NCI-H526 (cell line): ENCODE measurements at regions not wholly inside any gene's neighbourhood (a gene's known extent, or its start where the extent isn't known, plus 50 kb on each side); places are given as distances from the start of the nearest gene placed in this dataset.

Experiments
- DNase-seq, 2 experiments: peaks; one replicate each; lab custom pipeline; 2025; lab: John Stamatoyannopoulos, UW

DNA sequence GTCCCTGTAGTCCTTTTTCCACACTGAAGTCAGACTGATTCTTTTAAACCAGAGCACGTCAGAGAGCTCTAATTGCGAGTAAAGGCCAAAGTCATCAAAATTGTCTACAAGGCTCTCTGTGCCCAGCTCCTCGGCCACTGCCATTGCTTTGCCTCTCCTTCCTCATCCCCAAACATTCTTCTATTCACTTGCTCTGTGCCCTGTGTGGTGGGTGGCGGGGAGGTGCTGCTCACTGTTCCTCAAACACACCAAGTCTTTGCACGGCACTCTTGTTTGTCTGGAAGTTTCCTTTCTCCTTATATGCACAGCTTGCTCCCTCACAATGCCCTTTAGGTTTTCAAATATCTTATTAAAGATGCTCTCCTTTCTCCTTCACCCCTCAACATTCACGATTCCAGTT, 100.1 kb upstream of the FSHR start:
- no peak for DNase-seq

DNA sequence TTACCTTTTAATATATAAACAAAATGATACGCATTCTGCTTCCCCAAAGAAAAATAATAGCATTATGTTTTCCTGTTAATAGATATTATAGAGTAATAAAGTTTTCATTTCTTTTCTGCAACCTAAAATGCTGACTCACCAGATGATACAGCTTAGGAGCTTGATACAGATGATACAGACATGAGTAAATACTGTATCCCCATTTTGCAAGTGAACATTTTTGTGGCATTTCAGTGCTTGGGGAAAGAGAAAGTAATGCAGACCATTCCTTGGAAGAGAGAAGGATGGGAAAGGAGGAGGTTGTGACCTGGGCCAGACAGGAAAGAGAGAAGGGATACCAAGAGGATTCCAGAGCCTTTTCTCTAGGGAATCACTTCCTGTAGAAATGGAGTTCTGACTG, 97.5 kb upstream of the FSHR start:
- DNase-seq = no peak

DNA sequence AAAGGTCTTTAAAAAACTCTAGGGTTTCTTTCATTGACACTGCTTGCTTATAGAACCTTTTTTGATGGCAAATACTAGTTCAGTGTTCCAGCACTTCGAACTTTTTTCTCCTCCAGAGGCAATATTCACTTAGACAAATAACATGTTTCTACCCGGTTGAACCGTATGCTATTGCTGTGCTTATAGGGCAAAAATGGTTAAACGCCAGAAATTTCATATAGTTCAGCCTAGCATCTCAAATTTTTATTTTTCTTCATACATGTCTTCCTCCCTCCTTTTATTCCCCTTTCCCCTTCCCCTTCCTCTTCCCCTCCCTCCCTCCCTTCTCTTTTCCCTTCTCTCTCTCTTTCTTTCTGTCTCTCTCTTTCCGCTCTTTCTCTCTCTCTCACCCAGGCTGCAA, 96.9 kb upstream of the FSHR start:
- DNase-seq = no peak

DNA sequence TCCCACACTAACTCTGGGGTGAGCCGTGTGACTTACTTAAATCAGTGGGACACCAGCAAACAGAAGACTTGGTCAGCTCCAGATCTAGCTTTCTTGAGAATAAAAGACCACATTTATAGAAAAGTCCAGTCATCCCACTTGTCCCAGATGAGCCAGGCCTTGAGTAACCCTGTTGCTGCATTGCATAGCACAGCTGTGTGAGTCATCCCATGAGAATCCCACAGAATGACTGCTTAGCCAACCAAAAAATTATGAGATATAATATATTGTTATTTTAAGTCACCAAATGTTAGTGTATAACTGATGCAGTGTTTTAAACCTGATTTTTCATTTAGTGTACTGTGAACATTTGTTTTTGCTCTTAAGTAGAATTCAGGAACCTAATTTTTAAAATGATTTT, 94.2 kb upstream of the FSHR start:
- no peak for DNase-seq

DNA sequence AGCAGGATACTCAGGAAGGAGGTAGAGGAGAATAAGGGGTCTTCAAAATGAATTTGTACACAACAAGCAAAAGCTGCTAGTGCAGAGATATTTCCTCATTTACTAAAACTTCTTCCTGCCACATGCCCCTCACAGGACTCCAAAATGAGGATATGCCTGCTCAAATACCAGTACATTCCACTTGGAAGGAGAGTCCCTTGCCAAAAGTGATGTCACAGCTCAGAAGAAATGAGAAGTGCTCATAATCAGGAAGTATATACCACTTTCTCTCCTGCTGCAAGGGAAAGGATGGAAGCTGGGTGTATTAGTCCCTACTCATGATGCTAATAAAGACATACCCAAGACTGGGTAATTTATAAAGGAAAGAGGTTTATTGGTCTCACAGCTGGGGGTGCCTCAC, 87.7 kb upstream of the FSHR start:
- DNase-seq = no peak

DNA sequence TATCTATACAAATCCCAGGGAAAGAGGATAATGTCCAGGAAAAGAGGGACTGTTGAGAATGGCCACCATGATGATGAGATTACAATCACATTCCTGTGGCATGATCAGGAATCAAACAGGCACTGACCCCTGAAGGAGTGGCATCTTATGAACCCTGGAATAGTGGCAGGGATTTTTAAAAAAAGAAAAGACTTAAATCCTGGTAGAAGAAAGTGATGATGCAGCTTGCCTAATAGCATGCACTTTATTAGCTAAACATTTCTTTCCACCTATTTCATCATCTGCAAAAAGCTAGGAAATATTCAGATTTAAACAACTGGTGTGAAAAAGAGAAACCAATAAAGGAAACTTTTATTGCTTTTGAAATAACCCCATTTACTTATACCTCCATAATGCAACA, 87.2 kb upstream of the FSHR start:
- no peak for DNase-seq

DNA sequence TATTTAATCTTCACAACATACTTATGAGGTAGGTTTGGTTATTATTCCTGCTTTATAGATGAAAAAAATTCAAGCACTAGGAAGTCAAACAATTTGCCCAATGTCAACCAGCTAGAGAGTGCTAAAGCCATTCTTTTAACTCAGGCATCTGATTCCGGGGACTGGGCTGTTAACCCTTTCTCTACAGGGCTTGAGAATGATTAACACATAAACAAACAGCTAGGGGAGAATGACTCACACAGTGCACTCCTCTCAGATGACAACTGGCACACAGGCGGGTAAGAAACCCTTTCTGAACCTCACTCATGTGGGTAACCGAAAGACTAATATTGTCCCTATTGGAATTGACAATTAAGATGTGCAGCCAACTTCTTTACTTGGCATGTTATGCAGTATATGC, 86.3 kb upstream of the FSHR start:
- DNase-seq = no peak

DNA sequence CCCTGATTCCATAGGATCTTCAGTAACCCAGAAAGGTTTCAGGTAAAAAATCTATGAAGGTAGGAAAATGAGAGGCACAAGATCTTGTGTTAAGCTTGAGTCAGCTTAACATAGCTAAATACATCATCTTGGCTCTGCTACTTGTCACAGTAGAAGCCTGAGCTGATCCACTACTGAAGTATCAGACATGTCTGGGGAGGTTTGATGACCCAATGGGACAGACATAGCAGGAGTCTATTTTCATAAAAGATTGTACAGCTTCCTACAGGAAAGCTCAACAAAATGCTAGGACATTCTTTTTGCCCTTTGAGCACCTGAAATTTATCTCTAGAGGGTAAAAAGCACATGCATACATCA, 84.3 kb upstream of the FSHR start:
- DNase-seq = no peak

DNA sequence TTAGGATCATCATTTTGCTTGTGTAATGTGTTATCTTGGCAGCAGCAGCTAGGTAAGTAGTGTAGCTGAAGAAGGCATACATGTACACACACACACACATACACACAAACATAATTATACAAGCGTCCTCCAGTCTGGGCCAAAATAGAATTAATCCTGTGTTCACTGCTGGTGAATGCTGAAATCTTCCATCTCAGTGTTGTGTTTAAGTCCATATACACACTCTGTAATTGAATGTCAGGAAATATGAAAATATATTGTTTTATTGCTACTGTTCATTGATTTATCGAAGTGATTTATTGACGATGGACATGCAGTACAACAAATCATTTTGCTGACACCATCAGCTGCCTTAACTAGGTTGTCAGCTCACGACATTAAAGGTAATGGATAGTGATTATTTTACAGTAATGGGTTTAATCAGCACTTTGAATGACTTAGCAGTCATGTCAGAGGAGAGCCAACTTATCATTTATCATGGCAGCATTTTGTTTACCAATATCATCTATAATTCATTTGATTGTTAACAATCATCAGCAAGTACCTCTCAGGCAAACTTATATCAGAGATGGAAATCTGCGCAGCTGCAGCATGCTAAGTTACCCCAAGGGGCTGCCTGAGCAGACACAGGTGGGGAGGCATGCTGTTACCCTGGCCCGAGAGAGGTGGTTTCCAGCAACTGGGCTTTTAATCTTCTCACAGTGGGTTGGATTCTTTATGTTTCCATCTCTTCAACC, 83.7 kb upstream of the FSHR start:
- no peak for DNase-seq

DNA sequence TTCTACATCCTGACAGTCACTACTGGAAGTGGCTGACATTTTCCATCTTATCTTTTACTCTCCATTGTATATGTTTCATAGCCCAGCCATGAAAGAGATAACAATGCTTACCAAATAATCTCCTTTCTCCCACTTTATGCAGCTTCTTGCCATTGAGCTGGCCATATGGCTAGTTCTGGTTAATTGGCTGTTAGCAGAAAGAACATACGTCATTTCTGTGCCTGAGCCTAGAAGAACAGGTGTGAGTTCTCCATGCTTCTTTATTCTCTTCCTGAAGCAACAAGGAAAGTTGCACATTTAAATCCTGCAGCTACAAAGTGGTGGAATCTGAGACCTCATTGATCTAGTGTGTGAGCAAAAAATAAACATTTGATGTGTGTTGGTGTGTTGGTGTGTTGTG, 82.0 kb upstream of the FSHR start:
- DNase-seq = no peak

DNA sequence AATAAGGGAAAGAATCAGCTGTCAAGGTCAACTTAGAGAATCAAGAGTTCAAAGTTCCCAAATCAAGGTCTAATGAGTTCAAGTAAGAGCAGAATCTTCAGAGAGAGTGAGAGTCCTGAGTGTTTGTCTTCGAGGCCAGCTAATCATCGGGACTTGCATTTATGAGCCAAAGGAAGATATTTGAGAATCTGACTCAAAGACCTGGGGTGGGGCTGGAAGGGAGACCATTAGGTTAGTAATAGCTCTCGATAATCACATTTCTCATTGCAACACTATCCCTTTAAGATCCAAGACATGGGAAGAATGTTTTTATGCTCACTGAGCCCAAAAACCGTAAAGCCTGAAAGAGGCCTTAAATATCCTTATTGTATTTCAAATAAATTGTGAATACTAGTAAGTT, 72.0 kb upstream of the FSHR start:
- DNase-seq = no peak

DNA sequence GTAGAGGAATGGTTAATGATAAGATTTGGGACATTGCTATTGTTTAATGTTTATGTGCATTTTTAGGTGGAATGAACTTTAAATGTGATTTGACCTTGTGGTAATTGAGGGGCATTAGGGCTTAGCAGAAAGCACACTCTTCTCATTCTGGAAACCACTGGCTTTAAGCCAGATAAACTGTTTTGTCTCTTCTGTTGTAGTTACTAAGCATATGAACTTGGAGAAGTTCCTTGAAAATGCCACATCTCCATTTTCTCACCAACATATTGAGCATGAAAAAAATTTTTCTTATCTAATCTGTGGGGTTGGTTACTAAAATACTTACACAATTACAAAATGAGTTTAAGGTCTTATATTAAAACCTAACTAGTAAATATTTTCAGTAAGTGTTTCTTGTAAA, 70.8 kb upstream of the FSHR start:
- DNase-seq = no peak

DNA sequence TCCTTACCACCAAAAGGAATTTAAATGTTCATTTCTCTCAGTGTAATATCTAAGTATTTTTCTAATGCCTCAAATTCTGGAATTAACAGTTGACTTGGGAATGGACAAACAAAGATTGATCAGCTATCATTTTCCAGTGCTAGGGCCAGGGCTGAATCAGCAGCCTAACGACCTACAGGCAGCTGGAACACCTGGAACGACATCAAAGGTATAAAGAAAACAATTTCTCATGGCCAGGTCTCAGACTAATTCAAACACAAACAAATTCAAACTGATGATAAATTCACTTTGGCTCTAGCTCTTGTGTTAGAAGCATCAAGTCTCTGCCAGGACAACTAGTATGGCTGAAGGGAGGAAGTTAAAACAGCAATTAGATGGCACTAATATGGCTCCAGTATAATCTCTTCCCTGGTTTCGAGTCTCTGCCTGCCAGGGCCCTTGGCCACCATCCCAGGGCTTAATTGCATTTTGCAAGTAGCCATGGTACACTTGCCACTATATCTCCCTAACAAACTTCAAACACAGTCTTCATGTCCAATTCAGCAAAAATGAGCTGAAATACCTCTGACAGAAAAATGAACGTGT, 70.2 kb upstream of the FSHR start:
- no peak for DNase-seq

DNA sequence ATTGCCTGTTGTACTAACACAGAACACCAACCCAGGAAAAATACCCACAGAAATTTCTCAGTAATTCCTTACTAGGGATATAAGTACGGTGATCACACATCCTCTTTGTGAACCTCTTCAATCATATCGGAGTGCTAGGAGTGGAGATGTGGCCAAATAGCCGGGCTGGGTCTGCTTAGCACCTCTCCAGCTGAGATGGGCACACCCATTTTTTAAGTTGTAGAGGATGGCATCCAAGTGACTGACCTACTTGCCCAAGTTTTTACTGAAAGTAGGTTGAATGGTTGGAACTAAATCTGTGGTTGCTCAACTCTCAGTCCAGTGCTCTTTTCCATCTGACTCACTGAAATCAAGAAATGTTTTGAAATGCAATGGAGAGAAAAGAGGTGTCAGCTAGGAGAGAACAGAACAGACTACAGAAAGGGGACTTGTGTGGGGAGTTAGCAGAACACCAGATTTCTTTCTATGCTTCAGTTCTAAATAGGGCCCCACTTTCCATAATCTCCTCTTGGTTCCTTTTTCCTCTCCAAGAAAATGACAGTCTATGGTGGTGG, 68.7 kb upstream of the FSHR start:
- DNase-seq = no peak

DNA sequence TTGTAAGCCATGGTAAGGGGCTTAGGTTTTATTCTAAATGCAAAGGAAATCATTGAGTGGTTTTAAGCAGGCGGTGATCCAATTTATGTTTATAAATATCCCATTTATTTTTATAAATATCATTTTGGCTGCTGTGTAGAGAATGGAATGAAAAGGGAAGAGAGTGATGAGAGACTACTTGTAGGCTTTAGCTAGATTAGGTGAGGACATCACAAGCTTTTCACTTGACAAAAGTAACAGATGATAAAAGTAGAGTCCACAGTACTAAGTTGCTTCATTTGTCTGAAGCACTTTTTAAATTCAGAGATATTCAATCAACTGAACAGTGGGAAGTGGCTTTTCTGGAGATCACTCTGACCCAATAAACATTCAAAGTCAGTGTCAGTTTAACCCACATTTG, 65.4 kb upstream of the FSHR start:
- no peak for DNase-seq

DNA sequence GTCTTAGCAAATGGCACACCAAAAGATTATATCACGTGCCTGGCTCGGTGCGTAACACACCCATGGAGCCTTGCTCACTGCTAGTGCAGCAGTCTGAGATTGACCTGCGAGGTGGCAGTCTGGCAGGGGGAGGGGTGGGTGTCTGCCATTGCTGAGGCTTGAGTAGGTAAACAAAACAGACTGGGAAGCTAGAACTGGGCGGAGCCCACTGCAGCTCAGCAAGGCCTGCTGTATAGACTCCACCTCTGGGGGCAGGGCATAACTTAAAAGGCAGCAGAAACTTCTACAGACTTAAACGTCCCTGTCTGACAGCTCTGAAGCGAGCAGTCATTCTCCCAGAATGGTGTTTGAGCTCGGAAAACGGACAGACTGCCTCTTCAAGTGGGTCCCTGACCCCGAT, 55.9 kb upstream of the FSHR start:
- DNase-seq = peak in 1 of 2 experiments; percentile 18

DNA sequence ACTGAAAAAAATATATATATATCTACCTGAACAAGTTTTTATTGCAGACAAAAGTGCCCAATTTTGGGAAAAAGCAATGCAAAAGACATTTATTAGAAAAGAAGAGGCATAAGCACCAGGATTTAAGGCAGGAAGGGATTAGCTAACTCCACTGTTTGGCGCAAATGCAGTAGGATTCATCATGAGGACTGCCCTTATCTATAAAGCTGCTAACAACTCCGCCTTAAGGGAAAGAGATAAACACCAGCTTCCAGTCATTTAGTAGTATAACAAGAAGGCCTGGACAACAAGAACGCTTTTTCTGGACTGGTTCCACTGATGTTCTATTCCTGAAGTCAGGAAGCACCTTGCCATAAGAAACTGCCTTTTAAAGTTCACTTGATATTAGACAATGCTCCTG, 52.9 kb upstream of the FSHR start:
- no peak for DNase-seq
